ENCODE measurements at regions not wholly inside any gene's neighbourhood (a gene's known extent, or its start where the extent isn't known, plus 50 kb on each side); places are given as distances from the start of the nearest gene placed in this dataset.

- TF ChIP-seq EP300 (IDR thresholded peaks at IDR 0.05; ENCODE audit: borderline replicate concordance in 1 of 2, low read depth in 1 of 2, low read length in 1 of 2) (peak in 1 of 2 experiments; percentile 26; a peak in 1 of 4 replicates), RFX5 (IDR thresholded peaks at IDR 0.05; ENCODE audit: low read length) (peak; percentile 55; the same call in 1 of the 2 replicates), CHD2 (IDR thresholded peaks at IDR 0.05; ENCODE audit: low read length, partially characterized antibody) (peak; percentile 15)
These were observed 512.6 kb upstream of the ADAMTS9 start (continued) for GRCh38 chr3:65200310-65200970.

- H3K9me3 ChIP-seq = no peaks in the 10 kb centered on the region
- no peak for DNase-seq
- POLR2A ChIA-PET = no interaction called here
- H3K27ac ChIP-seq (ENCODE audit: low read depth in 2 of 2, low read length in 1 of 2) = no peak overlapping the region
- H3F3A ChIP-seq (replicated peaks; ENCODE audit: insufficient read depth) = no peaks in the 10 kb centered on the region
- 43% methylated on average over 3 of the region's 3 CpGs for WGBS (ENCODE audit: low lambda C conversion rate)
- H3K4me2 ChIP-seq = no peak overlapping the region
- TF ChIP-seq NFIC (IDR thresholded peaks at IDR 0.05; ENCODE audit: borderline replicate concordance) (no peak), MAX (IDR thresholded peaks at IDR 0.05; ENCODE audit: low read depth) (no peak), RCOR1 (IDR thresholded peaks at IDR 0.05; ENCODE audit: low read length) (no peak), USF1 (IDR thresholded peaks at IDR 0.05; ENCODE audit: borderline replicate concordance, low read depth) (no peak), EZH2phosphoT487 (IDR thresholded peaks at IDR 0.05; ENCODE audit: borderline replicate concordance, low read depth) (no peak), CTCF (IDR thresholded peaks at IDR 0.05) (no peak), SMC3 (IDR thresholded peaks at IDR 0.05; ENCODE audit: low read depth, low read length) (no peak), RAD21 (IDR thresholded peaks at IDR 0.05; ENCODE audit: low read length) (no peak), RXRA (IDR thresholded peaks at IDR 0.05; ENCODE audit: borderline replicate concordance, low read depth) (no peak), REST (IDR thresholded peaks at IDR 0.05; ENCODE audit: low read depth, low read length) (no peak), NRF1 (IDR thresholded peaks at IDR 0.05; ENCODE audit: low read depth, low read length) (no peak), RFX5 (IDR thresholded peaks at IDR 0.05; ENCODE audit: low read length) (no peak)
- H3K9me2 ChIP-seq = no peaks in the 10 kb centered on the region
- peaks cover 0 to 28% of the 10 kb centered on the region in 2 experiments; a peak in 2 of 4 replicates for H3K4me1 ChIP-seq (ENCODE audit: control insufficient read depth in 1 of 2, insufficient read depth in 2 of 2, low read depth in 1 of 2, low read length in 1 of 2)
- H3K36me3 ChIP-seq (replicated peaks in 1 of 2; ENCODE audit: control insufficient read depth in 1 of 2, insufficient read depth in 2 of 2, low read length in 1 of 2) = no peaks in the 10 kb centered on the region
- no peaks in the 10 kb centered on the region for H3K27me3 ChIP-seq (ENCODE audit: insufficient read depth)
- no peak overlapping the region for H3K9ac ChIP-seq
- CTCF ChIA-PET = no interaction called here
- H3K4me3 ChIP-seq (ENCODE audit: low read depth in 2 of 2, low read length in 1 of 2) = no peak overlapping the region
- H3K79me2 ChIP-seq (ENCODE audit: insufficient read depth) = no peaks in the 10 kb centered on the region
- no peak overlapping the region for H2AFZ ChIP-seq (ENCODE audit: low read depth)
- no peaks in the 10 kb centered on the region for H4K20me1 ChIP-seq (ENCODE audit: insufficient read depth)
These were observed 508.9 kb upstream of the ADAMTS9 start for GRCh38 chr3:65196663-65197062.
